Heart left ventricle (tissue), 13 donors: ENCODE measurements at regions not wholly inside any gene's neighbourhood (a gene's known extent, or its start where the extent isn't known, plus 50 kb on each side); places are given as distances from the start of the nearest gene placed in this dataset.

Source experiments
- CTCF ChIP-seq, 12 donors: fragments of 200-600 bp; sonication (generic) in 4 of 12; IDR thresholded peaks; one replicate each; pipeline versions ENCODE4 v1.5.0 to v1.8.0; 2018 to 2022; ENCODE audit warnings: antibody characterized with exemption in 12 of 12, mild to moderate bottlenecking in 5 of 12
- POLR2A ChIP-seq, 2 donors: fragments of 450-650 bp; IDR thresholded peaks; one replicate each; pipeline ENCODE4 v1.6.1; 2017; ENCODE audit warnings: antibody characterized with exemption in 2 of 2, mild to moderate bottlenecking in 2 of 2, moderate library complexity in 2 of 2
- donor health status: ischemic (EF 13 %, LVEDD 7.1; RV severe dilation, severe dysfunction).
- donor health status: DM: no; HTN: yes; CAD: no.
- donor health status: DM: no; HTN: no; CAD: no.
- donor health status: ischemic (EF 25% LVEDD 6.9; RV normal size, moderate dysfunction).
- donor health status: ischemic (EF 25% LVEDD 5.7; RV mildly dilated, moderate dysfunction).
- donor health status: ischemic (EF 35%, LVEDD 5.7; RV mildly dilated, moderate dysfunction).
- donor health status: nonischemic (EF 11% LVEDD 7.7; RV severe dilation, severe dysfunction).
- donor health status: DM: yes; HTN: yes; CAD: no.
- donor health status: PGD.
- donor health status: ischemic (EF 29% LVEDD 5.4; RV normal size, mild dysfunction).
- donor health status: nonischemic (EF 23%, LVEDD 6.1; RV moderate dilation, normal function).

DNA sequence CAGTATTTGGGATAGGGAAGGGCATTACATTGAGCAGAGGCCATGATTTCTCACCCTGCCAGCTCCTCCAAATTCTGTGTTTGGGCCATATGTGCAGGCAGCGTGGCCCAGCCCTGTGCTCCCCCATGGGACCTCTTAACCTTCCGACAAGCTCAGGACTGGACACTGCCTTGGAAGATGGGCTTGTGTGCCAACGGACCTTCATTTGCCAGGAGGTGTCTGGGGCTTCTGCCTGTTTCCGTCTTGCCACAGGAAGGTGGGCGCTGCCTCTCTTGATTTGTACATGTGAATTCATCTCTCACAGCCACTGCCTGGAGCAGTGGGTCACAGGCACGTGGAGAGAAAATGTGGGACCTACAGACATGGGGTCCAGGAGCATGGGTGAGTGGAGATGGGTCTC is 272.6 kb downstream of the CCSER2 start:
- TF ChIP-seq CTCF (IDR thresholded peaks at IDR 0.05) (no peak), POLR2A (IDR thresholded peaks at IDR 0.05) (no peak)
